ENCODE measurements at regions not wholly inside any gene's neighbourhood (a gene's known extent, or its start where the extent isn't known, plus 50 kb on each side); places are given as distances from the start of the nearest gene placed in this dataset.
A peak's percentile ranks its signal among the peaks of the same experiment; 100 is the strongest.

DNA sequence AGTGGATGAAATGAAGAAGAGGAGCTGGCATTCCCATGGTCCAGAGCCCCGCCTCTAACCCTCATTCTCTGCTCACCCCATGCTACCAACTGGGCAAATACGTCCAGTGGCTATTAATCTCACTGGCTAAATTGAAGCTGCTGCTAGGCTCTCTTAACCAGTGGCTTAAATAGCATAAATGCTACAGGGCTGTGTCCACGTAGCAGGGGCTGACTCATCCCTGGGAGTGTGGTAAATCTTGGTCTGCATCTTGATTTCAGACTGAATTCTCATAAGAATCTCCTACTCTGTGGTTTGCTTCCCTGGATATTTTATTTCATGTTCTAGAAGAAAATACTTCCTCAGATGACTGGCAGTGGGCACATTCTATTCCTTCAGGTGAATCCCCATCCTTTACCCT is 193.1 kb upstream of the ARG1 start (continued):
- TF ChIP-seq, protein P1, sequence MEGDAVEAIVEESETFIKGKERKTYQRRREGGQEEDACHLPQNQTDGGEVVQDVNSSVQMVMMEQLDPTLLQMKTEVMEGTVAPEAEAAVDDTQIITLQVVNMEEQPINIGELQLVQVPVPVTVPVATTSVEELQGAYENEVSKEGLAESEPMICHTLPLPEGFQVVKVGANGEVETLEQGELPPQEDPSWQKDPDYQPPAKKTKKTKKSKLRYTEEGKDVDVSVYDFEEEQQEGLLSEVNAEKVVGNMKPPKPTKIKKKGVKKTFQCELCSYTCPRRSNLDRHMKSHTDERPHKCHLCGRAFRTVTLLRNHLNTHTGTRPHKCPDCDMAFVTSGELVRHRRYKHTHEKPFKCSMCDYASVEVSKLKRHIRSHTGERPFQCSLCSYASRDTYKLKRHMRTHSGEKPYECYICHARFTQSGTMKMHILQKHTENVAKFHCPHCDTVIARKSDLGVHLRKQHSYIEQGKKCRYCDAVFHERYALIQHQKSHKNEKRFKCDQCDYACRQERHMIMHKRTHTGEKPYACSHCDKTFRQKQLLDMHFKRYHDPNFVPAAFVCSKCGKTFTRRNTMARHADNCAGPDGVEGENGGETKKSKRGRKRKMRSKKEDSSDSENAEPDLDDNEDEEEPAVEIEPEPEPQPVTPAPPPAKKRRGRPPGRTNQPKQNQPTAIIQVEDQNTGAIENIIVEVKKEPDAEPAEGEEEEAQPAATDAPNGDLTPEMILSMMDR (conservative IDR thresholded peaks at IDR 0.05; ENCODE audit: low read depth in 2 of 2), result no peak
- TF ChIP-seq EZH2phosphoT487 (IDR thresholded peaks at IDR 0.05; ENCODE audit: unreplicated experiment) (no peak), STAT1 (IDR thresholded peaks at IDR 0.05; ENCODE audit: unreplicated experiment) (no peak)
- TF ChIP-seq, protein P2, sequence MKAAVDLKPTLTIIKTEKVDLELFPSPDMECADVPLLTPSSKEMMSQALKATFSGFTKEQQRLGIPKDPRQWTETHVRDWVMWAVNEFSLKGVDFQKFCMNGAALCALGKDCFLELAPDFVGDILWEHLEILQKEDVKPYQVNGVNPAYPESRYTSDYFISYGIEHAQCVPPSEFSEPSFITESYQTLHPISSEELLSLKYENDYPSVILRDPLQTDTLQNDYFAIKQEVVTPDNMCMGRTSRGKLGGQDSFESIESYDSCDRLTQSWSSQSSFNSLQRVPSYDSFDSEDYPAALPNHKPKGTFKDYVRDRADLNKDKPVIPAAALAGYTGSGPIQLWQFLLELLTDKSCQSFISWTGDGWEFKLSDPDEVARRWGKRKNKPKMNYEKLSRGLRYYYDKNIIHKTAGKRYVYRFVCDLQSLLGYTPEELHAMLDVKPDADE (IDR thresholded peaks at IDR 0.05), result no peak

- TF ChIP-seq JUNB (IDR thresholded peaks at IDR 0.05; ENCODE audit: unreplicated experiment), result no peak
- no peak for TF ChIP-seq POLR2AphosphoS5 (IDR thresholded peaks at IDR 0.05; ENCODE audit: low read depth)
- no peak for TF ChIP-seq CREB1 (CRISPR knock-in tag; IDR thresholded peaks at IDR 0.05; ENCODE audit: low read depth)
- TF ChIP-seq NANOG (IDR thresholded peaks at IDR 0.05; ENCODE audit: borderline replicate concordance), result no peak
- TF ChIP-seq, protein P1 (conservative IDR thresholded peaks at IDR 0.05; ENCODE audit: low read depth in 2 of 2), result no peak
- Histone ChIP-seq H3K9me2 (ENCODE audit: insufficient read depth) (peaks cover 7% of the 10 kb centered on the region), H3K4me2 (no peak overlapping the region), H3K36me3 (ENCODE audit: insufficient read depth) (no peaks in the 10 kb centered on the region; the same call in 1 of the 2 replicates), H3K27ac (ENCODE audit: low read depth) (no peak overlapping the region), H3K4me3 (no peak overlapping the region), H2AFZ (peak overlapping the region; percentile 91), H3K79me2 (replicated peaks; ENCODE audit: insufficient read depth) (no peaks in the 10 kb centered on the region), H3K4me1 (ENCODE audit: insufficient read depth) (peaks cover 27% of the 10 kb centered on the region), H4K20me1 (replicated peaks; ENCODE audit: insufficient read depth) (no peaks in the 10 kb centered on the region), H3F3A (replicated peaks; ENCODE audit: low read depth) (no peaks in the 10 kb centered on the region; the same call in 1 of the 2 replicates), H3K27me3 (ENCODE audit: insufficient read depth) (no peaks in the 10 kb centered on the region)
- Mint-ChIP-seq H3K9me3 (peaks cover 11% of the 10 kb centered on the region), H3K4me1 (peaks cover 20% of the 10 kb centered on the region), H3K27me3 (ENCODE audit: insufficient read depth, low read depth, poor library complexity) (no peaks in the 10 kb centered on the region), H3K27ac (no peak overlapping the region), H3K4me3 (no peak overlapping the region), H3K36me3 (ENCODE audit: low read depth) (peaks cover 12% of the 10 kb centered on the region)
- DNase-seq (ENCODE audit: low spot score), result no peak
- no peak for ATAC-seq
These were observed 191.8 kb upstream of the ARG1 start for GRCh38 chr6:131381052-131381708.

Measured in GM23338 (cell line).